NCI-H748 (cell line): ENCODE measurements at regions not wholly inside any gene's neighbourhood (a gene's known extent, or its start where the extent isn't known, plus 50 kb on each side); places are given as distances from the start of the nearest gene placed in this dataset.
A peak's percentile ranks its signal among the peaks of the same experiment; 100 is the strongest.

Experiments
- DNase-seq: peaks from one replicate; lab custom pipeline; 2025; ENCODE audit not compliant: unreplicated experiment; lab: John Stamatoyannopoulos, UW

DNA sequence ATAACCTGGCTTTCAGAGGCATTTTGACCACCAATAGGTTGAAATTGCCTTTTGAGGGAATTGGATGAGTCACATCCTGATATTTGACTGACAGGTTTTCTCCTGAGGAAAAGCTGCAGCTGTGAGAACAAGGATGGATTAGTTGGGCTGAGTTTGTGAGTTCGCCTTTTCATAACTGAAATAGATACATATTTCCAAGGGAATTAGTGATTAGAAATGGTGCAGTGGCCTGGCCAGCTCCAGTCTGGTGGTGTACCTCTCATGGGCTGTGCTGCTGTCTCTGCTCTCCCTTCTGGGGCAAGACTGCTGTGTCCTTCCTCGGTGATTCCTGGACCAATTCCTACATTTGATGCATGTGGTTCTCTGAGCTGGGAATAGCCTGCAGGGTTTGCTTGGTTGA, 341.3 kb downstream of the TSN start:
- no peak for DNase-seq

DNA sequence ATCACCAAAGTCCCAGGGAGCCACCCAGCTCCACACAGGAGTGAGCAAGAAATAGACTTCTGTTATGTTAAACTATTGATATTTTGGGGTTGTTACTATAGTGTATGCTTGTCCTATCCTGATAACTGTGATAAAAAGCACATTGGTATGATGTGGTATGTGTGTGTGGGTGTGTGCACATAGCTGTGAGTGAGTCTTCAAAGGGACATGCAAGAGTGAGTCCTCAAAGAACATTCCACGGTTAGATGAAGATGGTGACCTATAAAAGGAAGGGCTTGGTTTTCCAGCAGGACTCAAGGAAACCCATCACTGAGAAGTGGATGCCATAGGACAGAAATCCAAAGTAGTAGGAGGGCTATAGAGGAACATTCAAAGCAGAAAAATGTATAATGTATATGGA, 342.9 kb downstream of the TSN start:
- DNase-seq: no peak

DNA sequence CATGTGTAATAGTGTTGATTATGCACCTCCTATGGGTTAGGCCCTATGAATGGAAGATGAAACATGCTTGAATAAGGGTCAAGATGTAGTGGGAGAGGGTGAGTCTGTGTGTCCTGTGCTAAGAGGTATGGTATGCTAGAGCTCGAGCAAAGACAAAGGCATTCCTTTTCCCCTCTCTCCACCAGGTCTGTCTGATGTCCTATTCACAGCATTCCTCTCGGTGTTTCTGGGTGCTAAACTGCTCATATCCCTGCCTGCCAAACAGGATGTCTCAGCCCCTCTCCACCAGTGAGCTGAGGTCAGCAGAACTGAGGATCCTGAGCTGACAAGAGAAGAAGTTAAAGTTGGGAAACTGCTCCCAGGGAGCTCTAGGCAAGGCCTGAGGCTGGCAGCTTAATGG, 344.9 kb downstream of the TSN start:
- no peak for DNase-seq

DNA sequence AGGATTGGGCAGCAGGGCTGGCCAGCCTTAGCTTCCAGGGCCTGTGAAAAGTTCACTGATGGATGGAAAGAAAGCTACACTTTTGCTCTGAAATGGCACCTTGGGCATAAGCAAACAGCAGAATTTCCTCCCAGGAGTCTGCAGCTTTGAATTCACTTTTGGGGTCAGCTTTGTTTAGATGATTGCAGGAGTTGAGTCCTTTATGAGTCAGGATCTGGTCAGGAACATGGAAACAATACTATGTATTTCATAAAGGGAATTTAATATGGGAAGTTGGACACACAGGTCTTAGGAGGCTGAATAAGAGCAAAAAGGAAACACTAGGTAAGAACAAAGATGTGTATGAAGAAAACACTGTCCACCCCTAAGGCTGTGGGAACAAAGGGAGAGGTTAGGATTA, 345.3 kb downstream of the TSN start:
- DNase-seq: no peak

DNA sequence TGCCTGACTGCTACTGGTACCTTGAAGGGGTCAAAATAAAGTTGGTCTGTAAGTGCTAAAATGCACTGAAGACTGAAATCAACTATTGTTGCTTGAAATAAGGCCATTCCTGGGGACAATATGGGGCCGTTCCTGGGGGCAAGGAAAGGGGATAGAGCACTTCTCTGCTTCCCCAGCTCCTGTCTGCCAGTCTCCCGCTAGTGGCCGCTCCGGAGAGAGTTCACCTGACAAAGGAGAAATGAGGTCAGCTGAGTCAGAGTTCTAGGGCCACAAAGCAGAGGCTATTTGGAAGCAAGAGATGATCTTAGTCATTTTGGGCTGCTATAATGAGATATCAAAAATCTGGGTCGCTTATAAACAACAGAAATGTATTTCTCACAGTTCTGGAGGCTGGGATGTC, 345.9 kb downstream of the TSN start:
- no peak for DNase-seq

DNA sequence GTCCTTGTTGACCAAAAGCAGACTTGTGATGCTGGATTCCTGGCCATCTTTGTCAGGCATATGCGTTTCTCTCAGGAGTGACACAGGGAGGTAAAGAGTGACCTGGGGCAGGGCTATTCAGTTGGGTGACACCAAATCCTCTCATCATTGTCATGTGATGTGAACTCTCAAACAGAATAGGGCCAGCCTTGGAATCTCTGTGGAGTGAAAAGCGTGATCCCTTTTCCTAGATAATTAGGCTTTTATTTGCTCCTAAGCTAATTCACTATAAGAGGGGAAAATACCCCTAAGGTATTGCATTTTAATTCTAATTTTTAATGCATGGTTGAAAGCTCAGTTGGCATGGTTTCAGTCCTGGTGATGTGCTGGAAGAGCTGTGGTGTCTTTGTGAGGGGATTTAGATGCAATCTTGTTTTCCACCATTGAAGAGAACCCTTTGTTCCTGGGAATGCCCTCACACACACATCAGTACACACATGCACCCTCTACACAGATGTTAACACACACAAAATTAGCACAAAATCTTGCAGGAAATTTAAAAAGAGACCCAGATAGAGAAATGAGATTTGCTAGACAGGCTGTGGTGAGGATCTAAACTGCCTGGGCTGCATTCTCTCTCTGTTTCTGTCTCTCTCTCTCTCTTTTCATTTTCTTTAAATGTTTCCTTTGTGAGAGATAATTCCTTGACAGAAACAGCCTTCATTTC, 349.9 kb downstream of the TSN start:
- no peak for DNase-seq

DNA sequence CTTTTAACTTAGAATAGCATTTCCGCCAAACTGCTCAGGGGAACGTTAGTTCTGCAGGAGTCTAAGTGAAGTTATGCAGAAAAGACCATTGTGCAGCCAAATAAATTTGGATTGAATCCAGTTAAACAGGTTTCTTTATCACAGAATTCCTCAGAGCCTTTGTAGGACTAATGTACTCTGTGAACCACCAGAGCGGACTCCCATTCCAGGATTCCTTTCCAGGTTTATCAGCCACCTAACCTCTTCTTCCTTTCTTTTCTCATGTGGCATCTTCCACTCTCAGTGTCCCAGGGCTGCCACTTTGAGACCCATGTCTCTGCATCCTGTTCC, 350.4 kb downstream of the TSN start:
- no peak for DNase-seq

DNA sequence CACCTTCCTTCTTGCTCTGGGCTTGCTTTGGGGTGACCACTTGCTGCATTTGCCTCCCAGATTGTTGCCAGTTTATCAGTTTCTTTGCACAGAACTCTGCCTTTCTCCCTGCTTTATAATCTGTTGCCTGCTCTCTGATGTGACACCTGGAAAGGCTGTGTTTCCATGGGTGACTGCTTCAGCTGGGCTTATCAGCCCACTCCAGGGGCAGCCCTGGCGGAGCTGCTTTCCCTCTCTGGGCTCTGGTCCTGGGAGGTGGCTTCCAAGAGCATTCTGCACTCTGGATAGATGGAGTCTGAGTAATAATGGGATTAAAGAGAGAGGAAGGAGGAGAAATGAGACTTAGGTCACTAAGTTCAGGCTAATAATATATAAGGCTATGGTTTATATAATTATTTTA, 352.7 kb downstream of the TSN start:
- no peak for DNase-seq

DNA sequence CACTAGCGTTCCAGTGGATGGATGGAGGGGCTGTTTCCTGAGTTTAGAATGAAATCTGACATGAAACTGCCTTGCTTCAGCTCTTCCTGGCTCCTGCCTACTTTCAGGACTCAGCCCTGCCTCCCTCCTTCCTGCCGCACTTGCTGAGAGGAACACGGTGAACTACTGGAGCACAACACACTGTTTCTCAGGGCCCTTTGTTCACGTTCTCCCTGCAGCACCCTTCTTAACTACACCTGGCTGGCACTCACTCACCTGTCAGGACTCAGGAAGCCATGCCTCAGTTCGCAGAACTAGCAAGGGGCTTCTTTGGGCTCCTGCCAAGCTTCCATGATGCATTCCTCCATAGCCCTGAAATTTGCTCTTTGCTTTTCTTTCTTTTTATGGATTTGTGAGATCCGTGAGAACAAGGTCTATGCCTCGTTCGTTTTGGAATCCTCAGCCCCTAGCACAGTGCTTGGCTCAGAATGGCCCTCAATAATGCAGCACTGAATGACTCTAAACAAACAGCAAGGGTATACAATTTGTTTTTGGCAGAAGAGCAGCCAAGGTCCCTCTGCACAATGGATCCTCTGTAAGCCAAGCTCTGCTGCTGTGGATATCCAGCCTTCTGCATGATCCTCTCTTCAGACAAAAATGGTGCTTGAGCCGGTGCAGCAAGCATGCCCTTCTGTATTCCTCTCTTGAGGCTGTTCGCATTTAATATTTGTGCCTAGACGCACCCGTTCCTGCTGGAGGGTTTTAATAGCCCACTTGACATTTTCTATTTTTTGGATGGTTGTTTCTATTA, 357.0 kb downstream of the TSN start:
- DNase-seq: no peak

DNA sequence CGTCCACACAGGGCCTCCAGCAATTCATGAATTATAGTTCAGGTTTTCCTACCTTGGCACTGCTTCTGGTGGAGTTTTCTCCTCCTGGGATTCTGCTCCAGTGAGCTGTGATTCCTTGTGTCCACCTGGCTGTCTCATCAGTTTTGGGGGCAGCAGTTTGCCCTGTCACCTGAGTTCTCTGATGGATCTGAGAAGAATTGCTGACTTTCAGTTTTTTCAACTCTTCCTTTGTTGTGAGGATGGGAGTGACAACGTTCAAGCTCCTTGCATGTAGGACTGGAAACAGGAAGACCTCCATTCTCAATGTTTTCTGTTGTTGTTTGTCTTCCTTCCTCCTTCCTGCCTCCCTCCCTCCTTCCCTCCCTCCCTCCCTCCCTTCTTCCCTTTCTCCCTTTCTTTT, 359.0 kb downstream of the TSN start:
- no peak for DNase-seq

DNA sequence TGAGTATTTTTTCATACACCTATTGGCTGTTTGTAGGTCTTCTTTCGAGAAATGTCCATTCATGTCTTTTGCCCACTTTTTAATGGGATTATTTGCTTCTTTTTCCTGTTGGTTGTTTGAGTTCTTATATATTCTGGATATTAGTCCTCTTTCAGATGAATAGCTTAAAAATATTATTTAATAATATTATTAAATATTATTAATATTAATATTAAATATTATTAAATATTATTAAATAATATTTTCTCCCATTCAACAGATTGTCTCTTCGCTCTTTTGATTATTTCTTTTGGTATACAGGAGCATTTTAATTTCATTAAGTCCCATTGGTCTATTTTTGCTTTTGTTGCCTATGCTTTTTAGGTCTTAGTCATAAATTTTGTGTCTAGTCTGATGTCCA, 361.9 kb downstream of the TSN start:
- no peak for DNase-seq

DNA sequence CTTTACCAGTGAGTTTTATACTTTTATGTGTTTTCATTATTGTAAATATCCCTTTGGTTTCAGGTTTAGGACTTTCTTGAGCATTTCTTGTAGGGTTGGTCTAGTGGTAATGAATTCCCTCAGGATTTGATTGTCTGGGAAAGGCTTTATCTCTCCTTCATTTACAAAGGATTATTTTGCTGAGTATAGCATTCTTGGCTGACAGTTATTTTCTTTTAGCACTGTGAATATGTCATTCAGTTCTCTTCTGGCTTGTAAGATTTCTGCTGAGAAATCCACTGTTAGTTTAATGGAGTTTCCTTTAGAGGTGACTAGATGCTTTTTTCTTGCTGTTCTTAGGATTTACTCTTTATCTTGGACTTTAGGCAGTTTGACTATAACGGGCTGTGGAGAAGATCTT, 373.9 kb downstream of the TSN start:
- no peak for DNase-seq

DNA sequence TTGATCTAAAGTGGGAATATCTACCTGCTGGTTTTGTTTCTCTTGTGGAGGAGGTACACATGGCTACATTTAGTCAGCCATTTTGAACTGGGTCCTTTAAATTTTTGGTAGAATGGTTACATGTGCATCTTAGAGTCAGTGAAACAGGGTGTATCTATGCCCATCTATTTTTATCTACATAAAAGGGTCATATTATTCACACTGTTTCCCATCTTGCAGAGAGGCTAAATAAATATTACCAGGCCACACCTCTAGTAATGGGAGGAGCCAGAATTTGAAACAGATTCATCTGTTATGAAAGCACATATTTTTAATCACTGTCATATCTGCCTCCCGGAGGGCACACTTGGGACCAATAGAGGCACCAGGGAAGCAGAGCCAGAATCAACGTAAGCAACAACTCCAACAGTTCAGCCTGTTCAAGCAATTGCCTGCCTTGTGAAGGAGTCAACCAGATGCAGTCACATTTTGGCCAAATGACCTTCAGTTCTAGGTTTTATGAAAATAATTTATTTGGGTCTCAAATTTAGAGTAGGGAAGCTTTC, 376.8 kb downstream of the TSN start:
- DNase-seq: no peak

DNA sequence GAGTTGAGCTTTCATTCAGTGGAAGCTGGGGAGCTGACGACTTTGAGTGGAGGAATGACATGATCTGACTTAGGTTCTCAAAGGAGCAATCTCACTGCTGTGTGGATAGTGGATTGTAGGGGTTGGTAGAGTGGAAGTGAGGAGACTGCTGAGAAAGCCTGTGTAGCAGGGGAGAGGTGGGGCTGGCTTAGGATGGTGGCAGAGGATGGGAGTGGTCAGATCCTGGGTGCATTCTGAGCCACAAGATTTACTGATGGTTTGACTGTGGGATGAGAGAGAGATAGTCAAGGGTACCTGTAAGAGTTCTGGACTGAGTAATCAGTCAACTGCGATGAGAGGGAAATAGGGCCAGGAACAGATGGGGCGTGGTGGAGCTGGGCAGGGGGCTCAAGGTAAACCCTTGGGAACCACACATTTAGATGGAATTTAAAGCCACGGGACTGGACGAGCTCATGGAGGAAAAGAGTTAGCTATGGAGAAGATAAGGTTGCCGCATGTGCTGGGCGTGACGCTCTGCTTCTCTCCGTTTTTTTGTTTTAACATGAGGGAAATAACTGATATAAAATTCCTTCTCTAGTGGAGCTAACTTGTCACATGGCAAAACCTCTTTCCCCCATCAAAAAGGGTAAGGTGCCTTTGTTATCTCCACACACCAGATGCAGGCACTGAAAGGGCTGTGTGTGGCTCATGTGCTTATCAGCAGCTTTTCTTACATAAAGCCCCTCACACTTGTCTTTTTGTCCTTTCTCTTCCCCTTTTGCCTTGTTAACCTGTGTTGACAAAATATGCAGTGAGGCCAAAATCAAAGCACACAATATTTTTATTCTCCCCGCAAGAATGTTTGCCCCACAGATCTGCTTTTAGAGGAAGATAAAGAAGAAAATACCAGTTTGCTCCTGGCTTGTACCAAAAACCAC, 379.8 kb downstream of the TSN start:
- DNase-seq: no peak

DNA sequence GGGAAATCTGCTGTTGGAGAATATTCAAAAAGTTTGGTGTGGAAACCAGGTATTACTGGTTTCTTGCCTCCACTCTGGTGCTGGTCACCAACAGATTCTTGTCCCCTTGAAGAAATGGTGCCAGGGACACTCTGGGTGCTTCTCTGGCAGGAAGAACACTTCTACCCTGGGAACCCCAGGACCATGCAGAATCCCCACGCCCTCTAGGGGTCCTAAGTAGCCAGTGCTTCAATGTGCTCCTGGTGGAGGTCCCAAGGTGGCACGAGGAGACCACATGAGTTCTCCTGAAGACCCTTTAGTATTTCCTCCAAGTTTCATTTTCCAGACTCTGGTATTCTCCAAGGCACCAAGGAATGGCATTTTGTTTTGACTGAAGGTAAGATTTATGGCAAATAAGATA, 380.6 kb downstream of the TSN start:
- DNase-seq: peak; percentile 18

DNA sequence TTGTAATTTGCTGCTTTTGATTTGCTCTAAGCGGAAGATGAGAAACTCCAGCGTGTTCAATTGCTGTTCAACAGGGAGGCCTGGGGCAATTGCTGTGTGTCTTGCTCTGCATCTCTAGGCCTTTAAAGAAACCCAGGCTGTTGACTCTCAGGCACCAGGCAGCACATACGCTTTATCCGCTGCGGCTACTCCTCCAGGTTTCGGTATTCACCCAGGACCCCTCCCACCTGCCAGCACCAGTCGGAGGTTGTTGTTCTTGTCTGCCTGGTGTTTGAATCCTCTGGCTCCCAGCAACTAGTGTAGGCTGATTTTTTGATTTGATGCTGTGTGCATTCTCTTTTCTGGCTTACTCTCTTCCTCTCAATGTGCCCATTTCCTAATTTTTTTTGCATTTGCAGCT, 383.1 kb downstream of the TSN start:
- no peak for DNase-seq

DNA sequence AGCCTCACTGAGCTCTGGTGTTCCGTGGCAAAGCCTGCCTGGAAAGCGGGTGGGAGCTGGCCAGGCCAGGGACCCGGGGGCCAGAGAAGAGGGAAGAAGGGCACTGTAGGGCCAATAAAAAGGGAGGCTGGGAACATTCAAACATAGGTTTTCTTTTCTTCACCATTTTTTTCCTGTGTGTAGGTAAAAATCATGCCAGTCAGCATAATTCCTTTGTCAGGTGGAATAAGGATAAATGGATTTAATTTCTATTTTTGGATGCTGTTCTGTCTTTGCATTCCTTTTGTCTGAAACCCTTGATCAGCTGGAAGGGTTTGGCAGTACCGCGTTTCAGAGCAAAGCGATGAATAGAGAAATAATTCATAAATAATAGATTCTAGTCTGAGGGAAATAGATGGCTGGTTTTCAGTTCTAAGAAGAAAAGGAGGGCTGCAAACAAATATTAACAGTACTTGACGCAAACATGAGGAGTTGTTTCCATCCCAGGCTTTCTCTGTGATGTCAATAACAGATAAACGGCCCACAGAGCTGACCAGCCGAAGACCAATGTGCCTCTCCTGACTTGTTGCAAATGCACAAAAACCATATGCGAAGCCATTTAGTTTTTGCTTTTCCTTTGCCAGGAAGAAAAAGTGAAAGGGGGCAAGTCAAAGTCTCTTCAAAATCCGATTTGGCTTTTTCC, 384.4 kb downstream of the TSN start:
- no peak for DNase-seq

DNA sequence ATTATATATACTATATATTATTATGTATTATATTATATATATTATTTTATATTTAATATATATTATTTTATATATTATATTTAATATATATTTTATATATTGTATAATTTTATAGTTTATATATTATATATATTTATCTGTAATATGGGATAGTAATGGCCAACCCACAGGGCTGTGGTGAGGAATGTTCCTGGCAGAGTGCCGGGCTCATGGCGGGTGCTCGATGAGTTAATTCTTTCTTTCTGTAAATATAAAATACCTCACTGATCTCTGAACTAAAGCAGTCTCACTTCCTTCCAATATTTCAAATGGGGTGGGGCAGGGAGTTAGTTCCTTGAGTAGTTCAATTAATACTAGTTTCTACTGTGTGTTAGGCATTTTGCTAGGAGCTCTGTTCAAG, 389.4 kb downstream of the TSN start:
- no peak for DNase-seq

DNA sequence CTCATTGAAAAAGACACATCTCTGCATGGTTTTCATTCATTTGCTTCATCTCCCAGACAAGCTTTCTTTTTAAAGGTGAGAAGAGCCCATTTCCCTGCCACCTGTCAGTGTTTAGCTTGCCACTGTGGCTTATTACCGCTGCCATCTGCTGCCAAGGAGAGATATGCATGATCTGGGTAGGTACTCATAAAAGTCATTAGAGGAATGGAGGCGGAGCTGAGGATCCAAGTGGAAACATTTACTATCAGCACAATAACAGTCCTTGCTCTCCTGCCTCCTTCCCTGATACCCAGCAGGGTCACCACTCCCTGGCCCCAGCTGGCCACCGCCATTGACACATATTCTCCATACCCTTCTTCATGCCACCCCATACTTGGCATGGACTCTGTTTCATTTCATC, 390.4 kb downstream of the TSN start:
- peak; percentile 42 for DNase-seq

DNA sequence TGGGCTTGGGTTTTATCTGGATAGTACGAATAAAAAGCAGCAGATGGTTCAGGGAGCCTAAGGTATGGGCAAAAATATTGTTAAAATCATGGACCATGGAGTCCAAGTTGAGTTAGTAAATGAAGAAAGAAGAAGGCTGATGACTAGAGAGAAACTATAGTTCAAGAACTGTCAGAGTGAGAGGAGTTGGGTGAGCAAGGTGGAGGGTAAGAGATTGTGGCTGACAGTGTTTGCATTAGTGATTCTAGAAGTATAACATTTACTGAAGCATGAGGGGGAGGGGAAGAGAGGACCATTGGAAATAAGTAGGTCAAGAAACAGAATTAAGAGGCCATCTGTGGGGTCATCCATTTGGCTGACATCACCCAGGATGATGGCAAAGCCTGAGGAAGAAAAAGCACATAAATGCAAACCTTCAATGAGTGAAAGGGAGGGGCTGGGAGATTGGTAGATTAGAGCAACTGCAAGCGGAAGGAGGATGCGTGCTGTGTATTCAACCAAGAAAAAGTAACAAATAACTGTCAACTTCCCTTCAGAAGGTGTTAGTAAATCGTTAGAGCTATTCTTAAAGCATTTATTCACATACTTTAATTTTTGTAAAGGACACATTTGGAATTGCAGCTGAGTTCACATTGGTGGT, 392.8 kb downstream of the TSN start:
- no peak for DNase-seq
